Mammary epithelial cell (primary cell): ENCODE measurements at regions not wholly inside any gene's neighbourhood (a gene's known extent, or its start where the extent isn't known, plus 50 kb on each side); places are given as distances from the start of the nearest gene placed in this dataset.

Experiments
- EZH2 ChIP-seq: IDR thresholded peaks from 2 replicates; pipeline ENCODE4 v1.6.1; 2012; ENCODE audit warnings: low read length, inconsistent platforms, borderline replicate concordance
- TF ChIP-seq, protein P1 (sequence below), 2 donors: IDR thresholded peaks in 1 of 2; conservative IDR thresholded peaks in 1 of 2; 2 replicates each; pipeline ENCODE4 v1.5.1; 2011 to 2012; ENCODE audit warnings: inconsistent platforms in 2 of 2, low read length in 2 of 2, mild to moderate bottlenecking in 2 of 2, control low read depth in 1 of 2, low read depth in 1 of 2; ENCODE audit not compliant: insufficient read depth in 1 of 2; ENCODE audit errors: extremely low read depth in 1 of 2

GRCh38 chr1:5354681-5355080, 637.5 kb downstream of the NPHP4 start:
- TF ChIP-seq, protein P1, sequence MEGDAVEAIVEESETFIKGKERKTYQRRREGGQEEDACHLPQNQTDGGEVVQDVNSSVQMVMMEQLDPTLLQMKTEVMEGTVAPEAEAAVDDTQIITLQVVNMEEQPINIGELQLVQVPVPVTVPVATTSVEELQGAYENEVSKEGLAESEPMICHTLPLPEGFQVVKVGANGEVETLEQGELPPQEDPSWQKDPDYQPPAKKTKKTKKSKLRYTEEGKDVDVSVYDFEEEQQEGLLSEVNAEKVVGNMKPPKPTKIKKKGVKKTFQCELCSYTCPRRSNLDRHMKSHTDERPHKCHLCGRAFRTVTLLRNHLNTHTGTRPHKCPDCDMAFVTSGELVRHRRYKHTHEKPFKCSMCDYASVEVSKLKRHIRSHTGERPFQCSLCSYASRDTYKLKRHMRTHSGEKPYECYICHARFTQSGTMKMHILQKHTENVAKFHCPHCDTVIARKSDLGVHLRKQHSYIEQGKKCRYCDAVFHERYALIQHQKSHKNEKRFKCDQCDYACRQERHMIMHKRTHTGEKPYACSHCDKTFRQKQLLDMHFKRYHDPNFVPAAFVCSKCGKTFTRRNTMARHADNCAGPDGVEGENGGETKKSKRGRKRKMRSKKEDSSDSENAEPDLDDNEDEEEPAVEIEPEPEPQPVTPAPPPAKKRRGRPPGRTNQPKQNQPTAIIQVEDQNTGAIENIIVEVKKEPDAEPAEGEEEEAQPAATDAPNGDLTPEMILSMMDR (conservative IDR thresholded peaks at IDR 0.05 in 1 of 2, IDR thresholded peaks at IDR 0.05 in 1 of 2; ENCODE audit: extremely low read depth in 1 of 2, insufficient read depth in 1 of 2, low read depth in 1 of 2, low read length in 2 of 2) = no peak
- TF ChIP-seq EZH2 = no peak
